GM21381 (cell line): ENCODE measurements at regions not wholly inside any gene's neighbourhood (a gene's known extent, or its start where the extent isn't known, plus 50 kb on each side); places are given as distances from the start of the nearest gene placed in this dataset.
"Not testable (repeated sequence)": the region's sequence is repeated elsewhere in the genome, so short reads cannot be mapped to it uniquely, and the experiment has no call there.

Experiments
- ATAC-seq: cut with Tn5 transposase; IDR thresholded peaks from one replicate; pipeline ENCODE4 v1.9.1; 2021; ENCODE audit warnings: mild to moderate bottlenecking, moderate library complexity; ENCODE audit not compliant: unreplicated experiment

- no peak for ATAC-seq
Observed at GRCh38 chr6:22132656-22133055, 164.2 kb downstream of the PRL start.

- no peak for ATAC-seq
Observed at GRCh38 chr6:22133357-22133756, 163.5 kb downstream of the PRL start.

GRCh38 chr6:22134308-22134707 lies 162.5 kb downstream of the PRL start:
- ATAC-seq: no peak

- no peak for ATAC-seq
Observed at GRCh38 chr6:22135395-22135794, 161.4 kb downstream of the PRL start.

GRCh38 chr6:22140736-22141135 lies 156.1 kb downstream of the PRL start:
- ATAC-seq: not testable (repeated sequence)

GRCh38 chr6:22141241-22141745 lies 155.5 kb downstream of the PRL start:
- no peak for ATAC-seq

GRCh38 chr6:22142856-22143255 lies 154.0 kb downstream of the PRL start:
- ATAC-seq: no peak

GRCh38 chr6:22145376-22145775 lies 151.5 kb downstream of the PRL start:
- no peak for ATAC-seq

- ATAC-seq: no peak
Observed at GRCh38 chr6:22145823-22146677, 150.8 kb downstream of the PRL start.

GRCh38 chr6:22146678-22146930 lies 150.2 kb downstream of the PRL start:
- ATAC-seq: no peak

- no peak for ATAC-seq
Observed at GRCh38 chr6:22146931-22147701, 149.7 kb downstream of the PRL start.

GRCh38 chr6:22147921-22148776 lies 148.7 kb downstream of the PRL start:
- ATAC-seq: no peak

GRCh38 chr6:22149096-22149495 lies 147.7 kb downstream of the PRL start:
- ATAC-seq: no peak

GRCh38 chr6:22149501-22150367 lies 147.1 kb downstream of the PRL start:
- ATAC-seq: no peak

- ATAC-seq: no peak
Observed at GRCh38 chr6:22150368-22151035, 146.3 kb downstream of the PRL start.

GRCh38 chr6:22151892-22152291 lies 144.9 kb downstream of the PRL start:
- ATAC-seq: no peak

GRCh38 chr6:22152841-22153240 lies 144.0 kb downstream of the PRL start:
- no peak for ATAC-seq

- no peak for ATAC-seq
Observed at GRCh38 chr6:22153384-22154158, 143.3 kb downstream of the PRL start.

GRCh38 chr6:22155551-22155950 lies 141.3 kb downstream of the PRL start:
- no peak for ATAC-seq
